A673 (cell line): ENCODE measurements at regions not wholly inside any gene's neighbourhood (a gene's known extent, or its start where the extent isn't known, plus 50 kb on each side); places are given as distances from the start of the nearest gene placed in this dataset.

Source experiments
- BruUV-seq: library from RNA; stranded (reverse); fragments of 400-500 nt; replicated peaks from 2 replicates; lab custom pipeline; 2021; lab: Mats Ljungman, UMichigan
- CTCF ChIA-PET: fragments of 300-600 bp; sonication (Branson Sonifier 250); formaldehyde crosslinking; loops from one replicate; lab custom pipeline; 2022; ENCODE audit warnings: antibody characterized with exemption; lab: Charles Lee
- POLR2A ChIA-PET: fragments of 300-600 bp; sonication (Branson Sonifier 250); formaldehyde crosslinking; loops from one replicate; lab custom pipeline; 2022; ENCODE audit warnings: antibody characterized with exemption; ENCODE audit not compliant: low non-redundant PET; lab: Charles Lee
- DNase-seq: peaks from one replicate; pipeline ENCODE4 v3.0.0-alpha.2; 2015; ENCODE audit warnings: low spot score
- H3K27ac ChIP-seq: fragments of 200-600 bp; sonication (generic); 2 replicates; pipeline ENCODE4 v1.5.1; 2016; ENCODE audit warnings: mixed run types, low read depth, mild to moderate bottlenecking, mixed read lengths, antibody characterized with exemption, low read length; ENCODE audit not compliant: poor library complexity, severe bottlenecking
- H3K27me3 ChIP-seq: fragments of 200-600 bp; sonication (generic); replicated peaks from 2 replicates; pipeline ENCODE4 v1.6.1; 2017; ENCODE audit warnings: mixed run types, low read depth, mild to moderate bottlenecking, mixed read lengths, antibody characterized with exemption, low read length; ENCODE audit not compliant: insufficient read depth, poor library complexity
- H3K36me3 ChIP-seq: fragments of 200-600 bp; sonication (generic); 2 replicates; pipeline ENCODE4 v1.6.1; 2016; ENCODE audit warnings: mixed run types, mild to moderate bottlenecking, mixed read lengths, antibody characterized with exemption, low read length; ENCODE audit not compliant: insufficient read depth, poor library complexity, severe bottlenecking
- H3K4me1 ChIP-seq: fragments of 200-600 bp; sonication (generic); 2 replicates; pipeline ENCODE4 v1.6.1; 2017; ENCODE audit warnings: mixed run types, mild to moderate bottlenecking, mixed read lengths, antibody characterized with exemption, low read length; ENCODE audit not compliant: insufficient read depth, poor library complexity, severe bottlenecking
- H3K4me3 ChIP-seq: fragments of 200-600 bp; sonication (generic); 2 replicates; pipeline ENCODE4 v1.5.1; 2016; ENCODE audit warnings: low read depth, mixed run types, mild to moderate bottlenecking, mixed read lengths, low read length; ENCODE audit not compliant: poor library complexity, severe bottlenecking
- H3K9me3 ChIP-seq: fragments of 200-600 bp; sonication (generic); 2 replicates; pipeline ENCODE4 v1.6.1; 2016; ENCODE audit warnings: mixed run types, low read depth, mild to moderate bottlenecking, mixed read lengths, antibody characterized with exemption, low read length; ENCODE audit not compliant: poor library complexity, severe bottlenecking
- EZH2 ChIP-seq: fragments of 200-600 bp; sonication (generic); IDR thresholded peaks from 2 replicates; pipeline ENCODE4 v1.6.1; 2017; ENCODE audit warnings: borderline replicate concordance, low read depth, mild to moderate bottlenecking, mixed read lengths, antibody characterized with exemption, low read length; ENCODE audit not compliant: poor library complexity, severe bottlenecking
- intact Hi-C: fragments of 100-400 bp; cut with micrococcal nuclease; formaldehyde crosslinking; loops from one replicate; pipeline ENCODE4 v1.10.0; 2022; ENCODE audit not compliant: unreplicated experiment
- TF ChIP-seq, protein P1 (sequence below): fragments of 300-800, 200-600 bp; sonication (generic); conservative IDR thresholded peaks from 2 replicates; pipeline ENCODE4 v1.5.1; 2017; ENCODE audit warnings: low read depth, mild to moderate bottlenecking, antibody characterized with exemption, low read length, moderate library complexity, mixed read lengths

DNA sequence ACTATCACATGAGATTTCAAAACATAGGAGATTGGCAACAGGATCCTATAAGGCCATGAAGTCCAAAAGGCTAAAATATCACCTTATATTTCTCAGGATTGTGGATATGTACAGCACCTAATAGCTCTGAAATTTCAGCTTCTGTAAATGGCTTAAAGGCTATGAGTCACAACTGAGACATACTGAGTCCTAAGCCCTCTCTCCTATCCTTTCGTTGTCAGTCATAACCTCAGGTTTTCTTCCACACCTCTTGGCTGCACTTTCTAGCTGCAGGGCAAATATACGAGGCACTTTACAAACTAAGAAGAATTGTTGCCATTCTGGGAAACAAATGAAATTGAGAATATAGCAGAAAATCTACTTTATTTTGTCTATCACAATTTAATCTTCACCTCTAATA lies 969.9 kb upstream of the EPHA7 start:
- H3K36me3 ChIP-seq, result no peaks in the 10 kb centered on the region
- intact Hi-C loops, result no loop called here
- no peak overlapping the region for H3K4me3 ChIP-seq
- TF ChIP-seq EZH2, result no peak
- TF ChIP-seq, protein P1, sequence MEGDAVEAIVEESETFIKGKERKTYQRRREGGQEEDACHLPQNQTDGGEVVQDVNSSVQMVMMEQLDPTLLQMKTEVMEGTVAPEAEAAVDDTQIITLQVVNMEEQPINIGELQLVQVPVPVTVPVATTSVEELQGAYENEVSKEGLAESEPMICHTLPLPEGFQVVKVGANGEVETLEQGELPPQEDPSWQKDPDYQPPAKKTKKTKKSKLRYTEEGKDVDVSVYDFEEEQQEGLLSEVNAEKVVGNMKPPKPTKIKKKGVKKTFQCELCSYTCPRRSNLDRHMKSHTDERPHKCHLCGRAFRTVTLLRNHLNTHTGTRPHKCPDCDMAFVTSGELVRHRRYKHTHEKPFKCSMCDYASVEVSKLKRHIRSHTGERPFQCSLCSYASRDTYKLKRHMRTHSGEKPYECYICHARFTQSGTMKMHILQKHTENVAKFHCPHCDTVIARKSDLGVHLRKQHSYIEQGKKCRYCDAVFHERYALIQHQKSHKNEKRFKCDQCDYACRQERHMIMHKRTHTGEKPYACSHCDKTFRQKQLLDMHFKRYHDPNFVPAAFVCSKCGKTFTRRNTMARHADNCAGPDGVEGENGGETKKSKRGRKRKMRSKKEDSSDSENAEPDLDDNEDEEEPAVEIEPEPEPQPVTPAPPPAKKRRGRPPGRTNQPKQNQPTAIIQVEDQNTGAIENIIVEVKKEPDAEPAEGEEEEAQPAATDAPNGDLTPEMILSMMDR, result no peak
- H3K4me1 ChIP-seq, result no peaks in the 10 kb centered on the region
- no TSS peak for BruUV-seq
- no peaks in the 10 kb centered on the region for H3K9me3 ChIP-seq
- H3K27me3 ChIP-seq, result no peaks in the 10 kb centered on the region
- no peak overlapping the region for H3K27ac ChIP-seq
- DNase-seq, result no peak
- POLR2A ChIA-PET, result no interaction called here
- CTCF ChIA-PET, result no interaction called here

DNA sequence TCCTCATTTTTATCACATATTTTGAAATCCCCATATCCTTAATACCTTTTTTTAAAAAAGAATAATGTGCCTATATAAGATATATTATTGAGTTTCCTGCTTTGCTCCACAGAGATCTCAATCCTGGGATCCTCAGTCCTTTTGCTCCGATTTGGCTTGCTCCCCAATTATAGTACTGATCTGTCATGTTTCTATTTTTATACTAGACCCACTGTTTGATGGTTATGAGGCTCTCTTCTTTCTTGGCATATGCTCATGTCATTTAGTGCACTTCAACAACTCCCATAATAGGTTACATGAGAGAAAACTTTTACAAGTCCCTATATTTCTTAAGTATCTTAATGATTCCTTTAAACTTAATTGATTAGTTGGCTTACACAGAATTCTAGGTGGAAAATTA lies 958.5 kb upstream of the EPHA7 start:
- Histone ChIP-seq H3K4me3 (no peak overlapping the region), H3K9me3 (no peaks in the 10 kb centered on the region), H3K27ac (no peak overlapping the region), H3K36me3 (no peaks in the 10 kb centered on the region), H3K27me3 (no peaks in the 10 kb centered on the region), H3K4me1 (no peaks in the 10 kb centered on the region)
- TF ChIP-seq, protein P1, result no peak
- no peak for TF ChIP-seq EZH2
- ChIA-PET CTCF (no interaction called here), POLR2A (no interaction called here)
- DNase-seq, result no peak
- intact Hi-C loops, result no loop called here
- no TSS peak for BruUV-seq

DNA sequence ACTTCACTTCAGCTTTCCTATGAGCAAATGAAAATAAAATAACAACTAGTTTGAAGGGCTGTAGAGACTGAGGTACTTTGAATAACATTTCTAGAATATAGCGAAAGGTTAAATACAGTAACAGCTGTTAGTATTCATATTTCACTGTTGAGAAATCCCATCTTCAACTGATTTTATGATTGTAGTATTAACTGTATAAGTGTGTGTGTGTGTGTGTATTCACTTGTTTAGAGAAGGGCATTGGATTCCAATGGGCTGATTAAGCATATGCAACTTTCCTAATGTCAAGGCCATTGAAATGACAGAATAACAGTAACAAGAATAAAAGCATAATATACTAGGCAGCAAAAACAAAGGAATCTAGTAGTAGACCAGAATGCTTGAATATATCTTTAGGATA lies 957.5 kb upstream of the EPHA7 start:
- no peaks in the 10 kb centered on the region for H3K36me3 ChIP-seq
- no peak overlapping the region for H3K27ac ChIP-seq
- intact Hi-C loops, result no loop called here
- H3K9me3 ChIP-seq, result no peaks in the 10 kb centered on the region
- TF ChIP-seq, protein P1, result no peak
- TF ChIP-seq EZH2, result no peak
- no peak overlapping the region for H3K4me3 ChIP-seq
- ChIA-PET POLR2A (no interaction called here), CTCF (no interaction called here)
- no peaks in the 10 kb centered on the region for H3K4me1 ChIP-seq
- no peaks in the 10 kb centered on the region for H3K27me3 ChIP-seq
- DNase-seq, result no peak
- no TSS peak for BruUV-seq
